GM12873 (cell line): ENCODE measurements at regions not wholly inside any gene's neighbourhood (a gene's known extent, or its start where the extent isn't known, plus 50 kb on each side); places are given as distances from the start of the nearest gene placed in this dataset.

Source experiments
- TF ChIP-seq, protein P1 (sequence below): IDR thresholded peaks from 2 replicates; pipeline ENCODE4 v1.5.1; 2012; ENCODE audit warnings: low read depth, mild to moderate bottlenecking, moderate library complexity, low read length, control low read depth; ENCODE audit not compliant: insufficient read depth; ENCODE audit errors: missing control alignments

DNA sequence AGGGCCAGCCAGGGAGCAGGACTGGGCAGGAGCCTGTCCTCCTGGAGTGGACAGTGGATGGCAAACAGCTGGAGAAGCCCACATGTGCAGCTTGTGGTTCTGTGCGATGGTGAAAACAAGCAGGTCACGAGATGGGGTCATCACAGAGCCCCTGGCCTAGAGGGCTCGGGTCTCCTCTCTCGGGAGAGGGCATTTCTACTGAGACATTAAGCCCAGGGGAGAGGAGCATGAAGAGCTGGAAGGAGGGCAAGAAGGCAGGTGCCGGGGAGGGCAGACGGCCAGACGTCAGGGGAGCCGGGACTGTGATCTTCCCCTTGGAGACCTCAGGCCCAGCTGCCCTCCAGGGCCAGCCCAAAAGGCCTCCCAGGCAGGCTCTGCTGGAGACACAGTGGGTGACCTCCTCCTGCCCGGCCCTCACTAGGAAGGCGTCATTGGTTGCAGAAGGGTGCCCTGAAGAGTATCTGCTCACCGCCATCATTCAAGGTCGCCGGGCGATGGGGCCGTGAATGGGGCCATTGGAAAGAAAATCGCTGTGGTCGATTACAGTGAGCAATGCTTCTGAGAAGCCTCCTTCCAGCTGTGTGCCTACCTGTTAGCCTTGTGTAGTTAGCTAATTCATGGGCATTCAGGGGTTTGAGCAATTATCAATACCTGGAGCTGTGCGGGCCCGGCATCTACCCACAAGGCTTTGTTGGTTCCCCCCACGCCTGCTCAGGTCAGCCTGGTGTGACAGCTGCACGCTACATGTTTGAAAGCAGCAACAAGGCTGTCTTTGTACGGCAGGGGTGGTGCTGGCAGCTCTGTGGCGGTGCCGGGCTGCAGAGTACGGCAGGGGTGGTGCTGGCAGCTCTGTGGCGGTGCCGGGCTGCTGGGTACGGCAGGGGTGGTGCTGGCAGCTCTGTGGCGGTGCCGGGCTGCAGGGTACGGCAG, 72.3 kb upstream of the ACTRT2 start:
- TF ChIP-seq, protein P1, sequence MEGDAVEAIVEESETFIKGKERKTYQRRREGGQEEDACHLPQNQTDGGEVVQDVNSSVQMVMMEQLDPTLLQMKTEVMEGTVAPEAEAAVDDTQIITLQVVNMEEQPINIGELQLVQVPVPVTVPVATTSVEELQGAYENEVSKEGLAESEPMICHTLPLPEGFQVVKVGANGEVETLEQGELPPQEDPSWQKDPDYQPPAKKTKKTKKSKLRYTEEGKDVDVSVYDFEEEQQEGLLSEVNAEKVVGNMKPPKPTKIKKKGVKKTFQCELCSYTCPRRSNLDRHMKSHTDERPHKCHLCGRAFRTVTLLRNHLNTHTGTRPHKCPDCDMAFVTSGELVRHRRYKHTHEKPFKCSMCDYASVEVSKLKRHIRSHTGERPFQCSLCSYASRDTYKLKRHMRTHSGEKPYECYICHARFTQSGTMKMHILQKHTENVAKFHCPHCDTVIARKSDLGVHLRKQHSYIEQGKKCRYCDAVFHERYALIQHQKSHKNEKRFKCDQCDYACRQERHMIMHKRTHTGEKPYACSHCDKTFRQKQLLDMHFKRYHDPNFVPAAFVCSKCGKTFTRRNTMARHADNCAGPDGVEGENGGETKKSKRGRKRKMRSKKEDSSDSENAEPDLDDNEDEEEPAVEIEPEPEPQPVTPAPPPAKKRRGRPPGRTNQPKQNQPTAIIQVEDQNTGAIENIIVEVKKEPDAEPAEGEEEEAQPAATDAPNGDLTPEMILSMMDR, result no peak

DNA sequence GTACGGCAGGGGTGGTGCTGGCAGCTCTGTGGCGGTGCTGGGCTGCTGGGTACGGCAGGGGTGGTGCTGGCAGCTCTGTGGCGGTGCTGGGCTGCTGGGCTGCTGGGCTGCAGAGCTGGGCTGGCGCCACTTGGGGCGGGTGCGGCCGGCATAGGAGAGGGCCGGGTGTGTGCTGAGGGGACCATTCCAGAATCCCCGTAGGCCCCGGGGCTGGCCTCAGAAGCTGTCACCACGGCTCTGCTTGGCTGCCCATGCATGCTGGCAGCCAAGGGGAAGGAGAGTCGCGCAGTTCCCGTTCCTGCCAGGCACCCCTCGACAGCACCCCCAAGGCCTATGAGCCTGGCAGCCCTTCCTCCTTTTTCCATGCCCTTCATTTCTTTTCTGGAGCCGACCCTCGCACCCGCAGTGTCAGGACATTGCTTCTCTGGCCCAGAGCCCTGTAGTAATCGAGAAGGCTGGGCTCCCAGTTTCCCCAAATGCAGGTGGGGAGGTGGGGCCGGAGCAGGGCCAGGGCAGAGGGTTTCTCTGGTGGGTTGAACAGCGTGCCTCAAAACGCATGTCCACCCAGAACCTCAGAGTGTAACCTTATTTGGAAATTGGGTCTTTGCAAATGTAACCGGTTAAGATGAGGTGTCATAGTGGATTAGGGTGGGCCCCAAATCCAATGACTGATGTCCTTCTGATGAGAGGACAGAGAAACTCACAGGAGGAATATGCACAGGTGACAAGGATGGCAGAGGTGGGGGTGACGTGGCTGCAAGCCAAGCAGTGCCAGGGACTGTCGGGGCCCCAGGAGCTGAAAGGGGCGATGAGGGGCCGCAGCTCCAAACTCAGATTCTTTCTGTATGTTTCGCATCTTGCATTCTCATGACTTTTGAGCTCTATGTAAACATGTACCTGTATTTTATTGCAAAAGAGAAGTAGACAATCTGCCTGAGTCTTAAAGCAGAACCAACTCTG, 71.0 kb upstream of the ACTRT2 start:
- TF ChIP-seq, protein P1, result no peak

DNA sequence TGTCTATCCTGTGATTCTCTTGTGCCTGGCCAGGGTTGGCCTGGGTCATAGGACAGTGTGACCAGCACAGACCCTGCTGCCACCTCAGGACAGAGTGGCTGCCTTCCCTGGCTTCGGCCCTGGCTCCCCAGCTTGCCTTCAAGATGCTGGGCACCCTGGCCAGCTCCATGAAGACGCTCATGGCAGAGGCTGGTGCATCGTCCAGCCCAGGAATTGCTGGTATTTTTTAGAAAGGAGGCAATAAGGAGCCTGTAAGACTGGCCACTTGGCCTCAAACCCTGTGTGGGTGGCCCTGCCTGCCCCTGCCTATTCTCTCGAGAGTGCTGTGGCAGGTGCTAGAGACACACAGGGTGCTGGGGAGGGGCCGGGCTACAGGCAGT, 70.4 kb upstream of the ACTRT2 start:
- TF ChIP-seq, protein P1, result no peak

DNA sequence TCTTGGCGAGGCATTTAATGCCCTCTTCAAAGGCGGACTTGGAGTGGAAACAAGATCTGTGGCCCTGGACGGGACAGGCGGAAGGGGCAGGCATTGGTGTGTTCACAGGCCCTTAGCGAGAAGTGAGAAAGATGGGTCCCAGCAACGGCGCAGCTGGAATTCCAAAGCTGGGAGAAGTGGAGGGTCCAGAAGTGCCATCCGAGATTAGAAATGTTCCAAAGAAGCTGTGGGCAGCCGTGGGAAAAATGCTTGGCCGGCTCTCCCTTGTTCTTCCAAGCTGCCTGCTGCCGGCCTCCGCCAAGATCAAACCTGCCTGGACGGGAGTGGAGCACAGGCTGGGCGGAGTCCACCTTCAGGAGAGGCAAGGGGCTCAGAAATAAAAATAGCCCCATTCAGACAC, 69.4 kb upstream of the ACTRT2 start:
- TF ChIP-seq, protein P1, result no peak

DNA sequence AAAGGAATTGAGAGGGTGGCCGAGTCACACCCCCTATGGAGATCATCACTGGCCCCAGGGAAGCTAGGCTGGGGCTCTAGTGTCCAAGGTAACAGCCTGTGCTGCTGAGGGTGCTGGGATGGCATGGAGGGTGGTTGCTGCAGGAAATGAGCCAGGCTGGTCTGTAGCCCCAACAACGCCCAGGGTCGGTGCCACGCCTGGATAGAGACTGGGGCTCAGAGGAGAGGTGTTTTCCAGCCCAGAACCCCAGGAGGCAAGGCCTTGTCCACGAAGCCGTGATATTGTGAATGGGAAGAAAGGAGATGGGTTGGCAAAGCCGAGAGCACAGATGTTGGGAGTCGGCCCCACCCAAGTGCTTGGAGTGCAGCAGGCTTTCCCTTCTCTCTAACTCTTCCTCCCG, 68.9 kb upstream of the ACTRT2 start:
- TF ChIP-seq, protein P1, result no peak

DNA sequence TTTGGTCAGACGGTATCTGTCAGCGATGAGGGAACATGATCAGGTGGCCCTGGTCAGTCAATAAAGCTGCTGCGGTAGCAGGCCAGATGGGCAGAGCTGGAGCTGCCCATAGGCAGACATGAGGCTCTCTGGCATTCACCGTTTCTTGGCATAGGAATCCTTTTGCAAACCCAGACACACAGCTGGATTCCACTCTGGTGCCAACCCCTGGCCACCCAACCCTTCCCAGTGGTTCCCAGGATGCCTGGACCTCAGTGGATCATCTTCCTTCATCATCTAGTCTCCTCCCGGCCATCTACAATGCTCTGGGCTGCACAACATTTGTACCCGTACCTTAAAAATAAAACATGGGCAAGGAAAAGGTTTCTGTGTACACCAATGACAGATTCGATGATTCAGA, 68.3 kb upstream of the ACTRT2 start:
- TF ChIP-seq, protein P1, result no peak
